HEK293 (cell line): ENCODE measurements at regions not wholly inside any gene's neighbourhood (a gene's known extent, or its start where the extent isn't known, plus 50 kb on each side); places are given as distances from the start of the nearest gene placed in this dataset.

Experiments
- CTCF ChIP-seq: fragments of 450-650 bp; formaldehyde crosslinking; IDR thresholded peaks from 2 replicates; pipeline ENCODE4 v1.5.1; 2016; ENCODE audit warnings: missing biosample characterization, missing genetic modification characterization
- ZEB2 ChIP-seq: fragments of 450-650 bp; formaldehyde crosslinking; IDR thresholded peaks from 2 replicates; pipeline ENCODE4 v1.5.1; 2016; ENCODE audit warnings: missing biosample characterization, missing genetic modification characterization
- ZFHX2 ChIP-seq: fragments of 450-650 bp; formaldehyde crosslinking; conservative IDR thresholded peaks from 2 replicates; pipeline ENCODE4 v1.5.1; 2016; ENCODE audit warnings: missing biosample characterization, missing genetic modification characterization
- ZNF239 ChIP-seq: fragments of 450-650 bp; formaldehyde crosslinking; IDR thresholded peaks from 2 replicates; pipeline ENCODE4 v1.5.1; 2016; ENCODE audit warnings: missing biosample characterization, missing genetic modification characterization
- ZNF324 ChIP-seq: fragments of 450-650 bp; formaldehyde crosslinking; IDR thresholded peaks from 2 replicates; pipeline ENCODE4 v1.5.1; 2016; ENCODE audit warnings: missing biosample characterization, missing genetic modification characterization
- ZNF404 ChIP-seq: fragments of 450-650 bp; formaldehyde crosslinking; IDR thresholded peaks from 2 replicates; pipeline ENCODE4 v1.5.1; 2017; ENCODE audit warnings: missing biosample characterization, missing genetic modification characterization
- ZNF488 ChIP-seq: fragments of 450-650 bp; formaldehyde crosslinking; IDR thresholded peaks from 2 replicates; pipeline ENCODE4 v1.5.1; 2016; ENCODE audit warnings: missing biosample characterization, missing genetic modification characterization
- ZNF510 ChIP-seq: fragments of 450-650 bp; formaldehyde crosslinking; IDR thresholded peaks from 2 replicates; pipeline ENCODE4 v1.5.1; 2018; ENCODE audit warnings: mild to moderate bottlenecking, missing genetic modification characterization, missing biosample characterization; ENCODE audit not compliant: insufficient replicate concordance
- ZNF530 ChIP-seq: fragments of 450-650 bp; formaldehyde crosslinking; IDR thresholded peaks from 2 replicates; pipeline ENCODE4 v1.5.1; 2016; ENCODE audit warnings: low read depth, missing biosample characterization, missing genetic modification characterization
- ZNF555 ChIP-seq: fragments of 450-650 bp; formaldehyde crosslinking; conservative IDR thresholded peaks from 2 replicates; pipeline ENCODE4 v1.5.1; 2017; ENCODE audit warnings: missing biosample characterization, mild to moderate bottlenecking, missing genetic modification characterization, inconsistent platforms
- ZNF830 ChIP-seq: fragments of 450-650 bp; IDR thresholded peaks from 2 replicates; pipeline ENCODE4 v1.5.0; 2018; ENCODE audit warnings: missing biosample characterization, missing genetic modification characterization, low read depth, mild to moderate bottlenecking, moderate library complexity

- TF ChIP-seq CTCF (tag by site-specific recombination) (no peak), ZNF239 (tag by site-specific recombination) (no peak), ZFHX2 (tag by site-specific recombination) (no peak), ZNF555 (tag by site-specific recombination) (no peak), ZNF488 (no peak), ZEB2 (no peak), ZNF530 (tag by site-specific recombination) (no peak), ZNF324 (tag by site-specific recombination) (no peak), ZNF404 (no peak), ZNF510 (tag by site-specific recombination) (no peak), ZNF830 (tag by site-specific recombination) (no peak)
Observed at GRCh38 chr14:62216121-62216520, 453.9 kb downstream of the SNAPC1 start.
